ENCODE measurements at regions not wholly inside any gene's neighbourhood (a gene's known extent, or its start where the extent isn't known, plus 50 kb on each side); places are given as distances from the start of the nearest gene placed in this dataset.

- no peak for DNase-seq (ENCODE audit: low spot score)
These were observed 53.9 kb downstream of the BARX1 start for GRCh38 chr9:93900971-93901861.

DNA sequence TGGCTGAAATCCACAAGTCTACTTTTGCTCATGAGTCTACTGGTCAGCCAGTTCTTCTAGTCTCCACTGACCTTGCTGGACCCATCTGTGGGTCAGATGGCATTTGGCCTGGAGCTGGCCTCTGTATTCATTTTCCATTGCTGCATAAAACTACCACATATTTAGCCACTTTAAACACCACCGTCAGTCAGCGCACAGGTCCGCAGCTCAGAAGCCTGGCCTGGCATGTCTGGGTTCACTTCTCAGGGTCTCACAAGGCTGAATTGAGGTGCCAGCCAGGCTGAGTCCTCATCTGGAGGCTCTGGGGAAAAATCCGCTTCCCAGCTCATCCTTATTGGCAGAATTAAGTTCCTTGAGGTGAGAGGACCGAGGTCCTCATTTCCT, 54.7 kb downstream of the BARX1 start:
- no peak for DNase-seq (ENCODE audit: low spot score)

GRCh38 chr9:93899609-93900435, 55.3 kb downstream of the BARX1 start:
- DNase-seq (ENCODE audit: low spot score) = no peak

DNA sequence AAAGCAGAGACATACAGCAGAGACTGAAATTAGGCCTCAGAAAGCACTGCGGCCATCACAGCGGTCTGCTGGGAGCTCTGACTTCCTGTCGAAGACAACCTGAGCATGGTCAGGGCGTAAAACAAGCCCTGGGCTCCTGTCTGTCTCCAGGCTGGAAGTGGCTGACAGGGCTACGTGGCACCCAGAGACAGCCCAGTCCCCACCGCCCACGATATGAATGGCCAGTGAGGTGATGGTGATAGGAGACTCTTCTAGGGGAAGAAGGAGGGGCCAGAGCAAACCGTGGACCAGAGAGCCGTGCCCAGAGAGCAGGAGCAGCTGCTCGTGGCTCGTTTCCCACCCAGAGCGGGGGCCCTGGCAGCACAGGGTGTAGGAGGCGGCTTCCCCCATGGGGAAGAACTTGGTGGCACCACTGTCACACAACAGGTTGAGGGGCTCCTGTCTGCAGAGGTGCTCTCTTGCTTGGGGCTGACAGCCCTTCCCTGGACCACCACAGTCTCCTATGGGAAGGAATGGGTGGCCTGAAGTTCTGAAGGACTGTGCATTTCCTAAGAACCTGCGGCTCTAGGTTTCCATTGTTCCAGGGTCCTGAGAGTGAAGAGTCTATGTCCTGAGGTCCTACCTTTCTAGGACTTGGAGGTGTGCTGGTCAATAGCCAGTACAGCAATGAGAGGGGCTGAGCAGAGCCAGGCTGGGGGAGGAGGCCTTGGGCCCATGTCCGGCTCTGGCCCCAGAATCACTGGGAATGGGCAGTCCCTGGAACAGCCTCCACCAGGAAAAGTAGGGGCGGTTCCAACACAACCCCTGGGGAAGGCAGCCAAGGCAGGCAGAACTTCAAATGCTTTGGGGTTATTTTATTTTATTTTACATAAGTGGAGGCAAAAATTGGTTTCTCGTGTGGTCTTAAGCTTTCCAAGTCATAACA, 56.4 kb downstream of the BARX1 start:
- DNase-seq (ENCODE audit: low spot score) = no peak

DNA sequence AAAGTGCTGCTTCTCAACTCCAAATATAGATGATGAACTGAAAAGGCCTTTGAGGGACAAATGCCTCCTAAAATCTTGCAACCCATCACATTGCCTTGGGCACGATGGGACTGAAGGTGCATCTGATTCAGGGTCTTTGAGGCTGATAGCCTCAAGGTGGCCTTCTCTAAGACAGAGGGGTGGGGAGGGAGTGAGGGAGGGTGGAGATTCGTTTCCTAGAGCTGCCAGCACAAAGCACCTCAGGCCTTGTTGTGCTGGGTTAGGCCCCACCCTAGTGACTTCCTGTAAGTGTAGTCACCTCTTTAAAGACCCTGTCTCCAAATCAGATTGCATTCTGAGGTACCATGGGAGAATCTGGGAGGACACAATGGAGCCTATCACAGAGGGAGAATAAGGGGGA, 57.1 kb downstream of the BARX1 start:
- DNase-seq (ENCODE audit: low spot score) = no peak

DNA sequence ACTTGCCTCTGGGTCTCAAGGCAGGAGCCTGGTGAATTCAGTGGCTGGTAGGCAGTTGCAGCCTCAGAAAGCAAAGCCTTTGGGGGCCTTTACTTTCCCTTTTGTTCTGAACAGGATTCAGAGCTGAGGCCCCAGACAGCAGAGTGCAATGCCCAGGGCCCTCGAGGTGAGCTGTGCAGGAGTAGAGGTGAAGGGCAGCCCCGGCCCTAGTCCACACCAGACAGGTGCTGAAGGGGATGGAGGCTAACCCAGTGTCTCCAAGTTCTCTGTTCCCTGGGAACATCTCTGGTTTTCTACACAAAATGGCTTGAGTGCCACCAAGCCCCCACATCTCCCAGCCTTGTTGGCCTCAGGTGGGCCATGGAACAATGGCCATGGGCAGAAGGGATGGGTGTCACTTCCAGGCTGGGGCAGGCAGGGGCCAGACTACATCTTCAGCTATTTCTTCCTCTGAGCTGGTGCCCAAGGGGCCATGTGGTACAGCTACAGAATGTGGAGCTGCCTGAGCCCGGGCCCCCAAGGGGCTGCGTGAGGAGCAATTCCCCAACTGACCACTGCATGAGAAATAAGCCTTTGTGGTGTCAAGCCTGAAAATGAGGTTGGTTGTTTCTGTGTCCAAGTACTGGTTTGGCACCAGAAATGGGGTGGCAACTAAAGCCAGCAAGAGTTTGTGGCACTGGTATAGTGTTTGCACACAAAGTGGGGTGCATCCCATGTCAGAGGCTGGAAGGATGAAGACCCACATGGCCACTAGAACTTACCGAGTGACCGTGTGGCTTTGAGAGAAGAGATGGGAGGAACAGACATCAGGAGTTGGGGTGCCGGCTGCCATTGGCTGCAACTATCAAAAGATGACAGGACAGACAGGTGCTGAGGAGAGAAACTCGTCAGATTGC, 57.8 kb downstream of the BARX1 start:
- DNase-seq (ENCODE audit: low spot score) = no peak

GRCh38 chr9:93896496-93897033, 58.6 kb downstream of the BARX1 start:
- DNase-seq (ENCODE audit: low spot score) = no peak

- DNase-seq (ENCODE audit: low spot score) = no peak
These were observed 59.1 kb downstream of the BARX1 start for GRCh38 chr9:93896093-93896492.

GRCh38 chr9:93895535-93895934, 59.6 kb downstream of the BARX1 start:
- DNase-seq (ENCODE audit: low spot score) = no peak

DNA sequence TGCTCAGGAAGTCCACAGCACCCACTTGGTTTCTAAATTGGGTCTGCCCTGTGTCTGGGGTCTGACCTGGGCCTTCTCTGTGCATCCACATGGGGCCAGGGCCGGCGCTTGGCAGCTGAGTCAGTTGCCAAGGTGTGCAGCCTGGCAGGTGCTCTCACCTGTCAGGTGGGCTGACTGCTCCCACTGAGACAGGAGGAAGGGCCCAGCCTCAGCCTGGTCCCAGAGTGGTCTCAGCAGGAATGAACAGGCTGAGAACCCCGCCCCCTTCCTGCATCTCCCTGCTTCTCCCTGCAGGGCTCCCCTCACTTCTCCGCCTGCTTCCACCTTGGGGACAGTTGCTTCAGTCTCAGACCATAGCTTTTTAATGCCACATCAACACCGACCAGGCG, 60.5 kb downstream of the BARX1 start:
- no peak for DNase-seq (ENCODE audit: low spot score)

- no peak for DNase-seq (ENCODE audit: low spot score)
These were observed 61.1 kb downstream of the BARX1 start for GRCh38 chr9:93893899-93894690.

DNA sequence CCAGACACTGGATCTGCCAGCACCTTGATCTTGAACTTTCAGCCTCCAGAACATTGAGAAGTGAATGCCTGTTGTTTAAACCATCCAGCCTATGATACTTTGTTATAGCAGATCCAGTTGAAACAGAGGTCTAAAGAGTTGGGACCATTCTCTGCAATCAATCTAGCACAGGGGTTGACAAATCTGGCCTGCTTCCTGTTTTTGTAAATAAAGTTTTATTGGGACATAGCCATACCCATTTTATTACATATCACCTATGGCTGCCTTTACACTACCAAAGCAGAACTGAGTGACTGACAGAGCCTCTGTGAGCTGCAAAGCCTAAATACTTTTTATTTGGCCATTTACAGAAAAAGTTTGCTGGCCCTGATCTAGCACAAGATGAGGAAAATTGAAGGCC, 62.0 kb downstream of the BARX1 start:
- DNase-seq (ENCODE audit: low spot score) = no peak

- no peak for DNase-seq (ENCODE audit: low spot score)
These were observed 62.4 kb downstream of the BARX1 start for GRCh38 chr9:93892748-93893147.

DNA sequence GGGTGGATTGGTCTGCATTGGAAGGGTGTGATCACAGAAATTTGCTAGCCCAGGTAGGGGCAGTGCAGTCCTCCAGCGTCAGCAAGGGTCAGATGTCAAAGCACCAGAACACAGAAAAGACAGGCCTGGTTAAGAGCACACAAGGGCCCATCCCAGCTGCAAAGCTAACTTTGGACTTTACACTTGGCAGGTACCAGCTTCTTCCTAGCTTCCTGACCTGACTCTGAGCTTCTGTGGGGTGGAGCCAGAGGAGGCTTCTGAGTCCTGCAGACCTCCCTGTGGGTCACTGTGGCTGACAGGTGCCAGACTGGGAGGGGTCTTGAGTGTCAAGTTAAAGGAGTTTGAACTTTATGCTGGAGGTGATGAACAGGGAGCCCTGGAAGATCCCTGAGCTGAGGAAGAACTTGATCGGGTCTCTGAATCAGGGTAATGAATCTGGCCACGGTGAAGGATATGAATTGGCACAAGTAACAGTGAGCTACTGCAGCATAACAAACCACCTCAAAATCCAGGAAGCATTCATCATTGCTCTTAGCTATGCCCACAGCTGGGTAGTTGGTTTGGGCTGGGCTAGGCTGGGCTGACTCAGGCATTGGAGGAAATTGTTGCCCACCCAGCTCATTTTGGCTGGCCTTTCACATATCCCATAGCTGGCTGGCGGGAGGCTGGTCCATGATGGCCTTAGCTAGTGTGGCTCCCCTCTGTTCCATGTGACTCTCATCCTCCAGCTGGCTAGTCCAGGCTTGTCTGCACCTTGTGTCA, 63.4 kb downstream of the BARX1 start:
- no peak for DNase-seq (ENCODE audit: low spot score)

- no peak for DNase-seq (ENCODE audit: low spot score)
These were observed 64.1 kb downstream of the BARX1 start for GRCh38 chr9:93891050-93891449.

- peak; percentile 20 for DNase-seq (ENCODE audit: low spot score)
These were observed 64.7 kb downstream of the BARX1 start for GRCh38 chr9:93890436-93890935.

GRCh38 chr9:93886911-93887310, 68.2 kb downstream of the BARX1 start:
- no peak for DNase-seq (ENCODE audit: low spot score)

DNA sequence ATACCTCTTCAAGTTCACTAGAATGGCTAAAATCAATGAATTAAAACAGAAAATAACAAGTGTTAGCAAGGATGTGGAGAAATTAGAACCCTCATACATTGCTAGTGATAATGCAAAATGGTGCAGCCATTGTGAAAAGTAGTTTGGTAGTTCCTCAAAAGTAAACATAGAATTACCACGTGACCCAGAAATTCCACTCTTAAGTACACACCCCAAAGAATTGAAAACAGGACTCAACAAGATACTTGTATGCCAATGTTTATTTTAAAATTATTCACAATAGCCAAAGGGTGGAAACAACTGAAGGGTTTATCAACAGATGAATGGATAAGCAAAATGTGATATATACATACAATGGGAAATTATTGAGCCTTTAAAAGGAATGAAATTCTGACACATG, 70.3 kb downstream of the BARX1 start:
- no peak for DNase-seq (ENCODE audit: low spot score)

Measured in RKO (cell line).